Smooth muscle cell (in vitro differentiated cells): ENCODE measurements at regions not wholly inside any gene's neighbourhood (a gene's known extent, or its start where the extent isn't known, plus 50 kb on each side); places are given as distances from the start of the nearest gene placed in this dataset.
A peak's percentile ranks its signal among the peaks of the same experiment; 100 is the strongest.

Experiments used
- DNase-seq: peaks from one replicate; lab custom pipeline; 2025; ENCODE audit not compliant: unreplicated experiment; lab: John Stamatoyannopoulos, UW
- H2AFZ ChIP-seq: fragments of 200-600 bp; sonication (generic); 2 replicates; pipeline ENCODE4 v1.6.0; 2016; ENCODE audit warnings: antibody characterized with exemption, low read depth, mild to moderate bottlenecking
- H3F3A ChIP-seq: fragments of 200-600 bp; sonication (generic); 2 replicates; pipeline ENCODE4 v1.6.0; 2017; ENCODE audit warnings: antibody characterized with exemption, low read depth
- H3K27ac ChIP-seq: fragments of 200-600 bp; sonication (generic); 2 replicates; pipeline ENCODE4 v1.5.1; 2016; ENCODE audit warnings: low read depth, mild to moderate bottlenecking
- H3K27me3 ChIP-seq: fragments of 200-600 bp; sonication (generic); 2 replicates; pipeline ENCODE4 v1.6.1; 2016; ENCODE audit warnings: low read depth, mild to moderate bottlenecking
- H3K36me3 ChIP-seq: fragments of 200-600 bp; sonication (generic); 2 replicates; pipeline ENCODE4 v1.5.1; 2016; ENCODE audit warnings: low read depth
- H3K4me1 ChIP-seq: fragments of 200-600 bp; sonication (generic); 2 replicates; pipeline ENCODE4 v1.5.1; 2016; ENCODE audit warnings: low read depth
- H3K4me2 ChIP-seq: fragments of 200-600 bp; sonication (generic); 2 replicates; pipeline ENCODE4 v1.6.0; 2016; ENCODE audit warnings: mild to moderate bottlenecking
- H3K4me3 ChIP-seq: fragments of 200-600 bp; sonication (generic); 2 replicates; pipeline ENCODE4 v1.5.1; 2016; ENCODE audit warnings: mild to moderate bottlenecking
- H3K79me2 ChIP-seq: fragments of 200-600 bp; sonication (generic); 2 replicates; pipeline ENCODE4 v1.6.0; 2016; ENCODE audit warnings: low read depth, mild to moderate bottlenecking
- H3K9ac ChIP-seq: fragments of 200-600 bp; sonication (generic); 2 replicates; pipeline ENCODE4 v1.6.0; 2016; ENCODE audit warnings: low read depth
- H3K9me3 ChIP-seq: fragments of 200-600 bp; sonication (generic); replicated peaks from 2 replicates; pipeline ENCODE4 v1.5.1; 2016; ENCODE audit warnings: low read depth
- H4K20me1 ChIP-seq: fragments of 200-600 bp; sonication (generic); 2 replicates; pipeline ENCODE4 v1.6.0; 2016; ENCODE audit warnings: low read depth
- CTCF ChIP-seq: fragments of 200-600 bp; sonication (generic); IDR thresholded peaks from 2 replicates; pipeline ENCODE4 v1.5.1; 2017; ENCODE audit warnings: borderline replicate concordance, mild to moderate bottlenecking, antibody characterized with exemption; ENCODE audit not compliant: insufficient read depth, poor library complexity, severe bottlenecking
- WGBS: methylation state at CpG from one replicate; pipeline ENCODE4 v1.1.7; 2016; ENCODE audit warnings: low lambda C conversion rate; 5-methylcytosine and 5-hydroxymethylcytosine counted together

GRCh38 chr4:173855015-173855414 is 325.0 kb upstream of the HAND2 start:
- H3K27ac ChIP-seq = no peak overlapping the region
- no peak for TF ChIP-seq CTCF
- no peaks in the 10 kb centered on the region for H3K36me3 ChIP-seq
- H3K9ac ChIP-seq = no peak overlapping the region
- no peak for DNase-seq
- no peak overlapping the region for H2AFZ ChIP-seq
- no peak overlapping the region for H3K4me2 ChIP-seq
- H4K20me1 ChIP-seq = no peaks in the 10 kb centered on the region
- H3K4me1 ChIP-seq = no peaks in the 10 kb centered on the region
- H3K9me3 ChIP-seq = no peaks in the 10 kb centered on the region
- H3K4me3 ChIP-seq = no peak overlapping the region
- WGBS = 88% methylated on average over 2 of the region's 2 CpGs
- peaks cover 3% of the 10 kb centered on the region for H3K79me2 ChIP-seq
- no peaks in the 10 kb centered on the region for H3K27me3 ChIP-seq
- H3F3A ChIP-seq = peaks cover 4% of the 10 kb centered on the region

- 94% methylated on average over 6 of the region's 6 CpGs for WGBS
- H3K9ac ChIP-seq = no peak overlapping the region
- no peaks in the 10 kb centered on the region for H3K27me3 ChIP-seq
- no peak overlapping the region for H3K4me2 ChIP-seq
- no peaks in the 10 kb centered on the region for H3K4me1 ChIP-seq
- H3K36me3 ChIP-seq = no peaks in the 10 kb centered on the region
- H3K9me3 ChIP-seq = no peaks in the 10 kb centered on the region
- H3K4me3 ChIP-seq = no peak overlapping the region
- H2AFZ ChIP-seq = no peak overlapping the region
- no peaks in the 10 kb centered on the region for H3F3A ChIP-seq
- no peak for TF ChIP-seq CTCF
- peaks cover 3% of the 10 kb centered on the region for H3K79me2 ChIP-seq
- H4K20me1 ChIP-seq = no peaks in the 10 kb centered on the region
- H3K27ac ChIP-seq = no peak overlapping the region
- DNase-seq = no peak
Observed at GRCh38 chr4:173852775-173853174, 322.7 kb upstream of the HAND2 start.

GRCh38 chr4:173845580-173845979 is 315.6 kb upstream of the HAND2 start:
- no peaks in the 10 kb centered on the region for H3K79me2 ChIP-seq
- H2AFZ ChIP-seq = no peak overlapping the region
- 61% methylated on average over 1 of the region's 1 CpG for WGBS
- peaks cover 5% of the 10 kb centered on the region for H3K9me3 ChIP-seq
- no peak overlapping the region for H3K4me3 ChIP-seq
- no peaks in the 10 kb centered on the region for H3K4me1 ChIP-seq
- H4K20me1 ChIP-seq = no peaks in the 10 kb centered on the region
- no peak overlapping the region for H3K27ac ChIP-seq
- H3K4me2 ChIP-seq = no peak overlapping the region
- H3F3A ChIP-seq = no peaks in the 10 kb centered on the region
- no peak for TF ChIP-seq CTCF
- no peaks in the 10 kb centered on the region for H3K27me3 ChIP-seq
- no peaks in the 10 kb centered on the region for H3K36me3 ChIP-seq
- H3K9ac ChIP-seq = no peak overlapping the region
- no peak for DNase-seq

GRCh38 chr4:173839865-173840264 is 309.8 kb upstream of the HAND2 start:
- H3F3A ChIP-seq = peaks cover 17% of the 10 kb centered on the region
- peak overlapping the region; percentile 25 for H3K4me2 ChIP-seq
- 88% methylated on average over 3 of the region's 3 CpGs for WGBS

More at GRCh38 chr4:173839865-173840264, 309.8 kb upstream of the HAND2 start:
- H3K27me3 ChIP-seq = no peaks in the 10 kb centered on the region
- peak overlapping the region; percentile 46 for H3K27ac ChIP-seq
- peaks cover 8% of the 10 kb centered on the region for H3K4me1 ChIP-seq
- peaks cover 5% of the 10 kb centered on the region for H3K9me3 ChIP-seq
- H3K4me3 ChIP-seq = no peak overlapping the region
- peaks cover 16% of the 10 kb centered on the region for H3K79me2 ChIP-seq
- TF ChIP-seq CTCF = no peak
- H3K36me3 ChIP-seq = no peaks in the 10 kb centered on the region
- no peak for DNase-seq
- peak overlapping the region; percentile 53 for H2AFZ ChIP-seq
- no peak overlapping the region for H3K9ac ChIP-seq
- H4K20me1 ChIP-seq = no peaks in the 10 kb centered on the region
